ENCODE measurements at regions not wholly inside any gene's neighbourhood (a gene's known extent, or its start where the extent isn't known, plus 50 kb on each side); places are given as distances from the start of the nearest gene placed in this dataset.

GRCh38 chr3:95227092-95227491 lies 1164.2 kb downstream of the NSUN3 start:
- no peaks in the 10 kb centered on the region for H3K27me3 ChIP-seq
- in situ Hi-C loops (cut with MboI; ENCODE audit: low pct_ligation_motif_present in 1 of 4, low pct_unique_long_range_greater_than_20kb in 1 of 4, low sequenced_read_pairs in 3 of 4) (no loop called here), intact Hi-C loops (cut with DNase I; ENCODE audit: low total_unique reads) (no loop called here)
- H3K4me1 ChIP-seq, result no peaks in the 10 kb centered on the region
- no peak for DNase-seq
- 87 to 89% methylated on average over 3 to 4 of the region's 4 CpGs for WGBS, 2 donors (ENCODE audit: low coverage in 1 of 2)
- TF ChIP-seq POLR2AphosphoS5 (IDR thresholded peaks at IDR 0.05) (no peak), POLR2A (IDR thresholded peaks at IDR 0.05) (no peak), EP300 (IDR thresholded peaks at IDR 0.05; ENCODE audit: low read depth) (no peak)
- TF ChIP-seq, protein P1, sequence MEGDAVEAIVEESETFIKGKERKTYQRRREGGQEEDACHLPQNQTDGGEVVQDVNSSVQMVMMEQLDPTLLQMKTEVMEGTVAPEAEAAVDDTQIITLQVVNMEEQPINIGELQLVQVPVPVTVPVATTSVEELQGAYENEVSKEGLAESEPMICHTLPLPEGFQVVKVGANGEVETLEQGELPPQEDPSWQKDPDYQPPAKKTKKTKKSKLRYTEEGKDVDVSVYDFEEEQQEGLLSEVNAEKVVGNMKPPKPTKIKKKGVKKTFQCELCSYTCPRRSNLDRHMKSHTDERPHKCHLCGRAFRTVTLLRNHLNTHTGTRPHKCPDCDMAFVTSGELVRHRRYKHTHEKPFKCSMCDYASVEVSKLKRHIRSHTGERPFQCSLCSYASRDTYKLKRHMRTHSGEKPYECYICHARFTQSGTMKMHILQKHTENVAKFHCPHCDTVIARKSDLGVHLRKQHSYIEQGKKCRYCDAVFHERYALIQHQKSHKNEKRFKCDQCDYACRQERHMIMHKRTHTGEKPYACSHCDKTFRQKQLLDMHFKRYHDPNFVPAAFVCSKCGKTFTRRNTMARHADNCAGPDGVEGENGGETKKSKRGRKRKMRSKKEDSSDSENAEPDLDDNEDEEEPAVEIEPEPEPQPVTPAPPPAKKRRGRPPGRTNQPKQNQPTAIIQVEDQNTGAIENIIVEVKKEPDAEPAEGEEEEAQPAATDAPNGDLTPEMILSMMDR (IDR thresholded peaks at IDR 0.05), result no peak
- no peak overlapping the region for H3K27ac ChIP-seq
- H3K9me3 ChIP-seq, result peaks cover 0 to 4% of the 10 kb centered on the region in 2 donors
- H3K36me3 ChIP-seq, result no peaks in the 10 kb centered on the region
- no peak overlapping the region for H3K4me3 ChIP-seq

DNA sequence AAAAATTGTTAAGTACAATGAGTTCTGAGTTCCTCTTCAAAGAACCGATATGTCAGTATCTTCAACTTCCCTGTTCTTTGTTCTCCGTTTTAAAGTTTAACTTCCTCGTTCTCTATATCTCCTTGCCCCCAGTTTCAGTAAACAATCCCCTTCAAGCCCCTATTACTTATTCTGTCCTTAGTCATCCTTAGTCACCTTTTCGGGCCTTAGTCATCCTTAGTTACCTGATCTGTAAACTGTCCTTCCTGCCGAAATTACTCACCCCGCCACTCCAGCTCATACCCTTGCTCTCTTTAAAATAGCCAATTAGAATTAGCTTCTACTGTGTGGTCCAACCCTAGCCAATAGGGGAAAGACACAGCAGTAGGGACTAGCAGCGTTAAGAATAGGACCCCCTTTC lies 1165.6 kb downstream of the NSUN3 start:
- Histone ChIP-seq H3K4me1 (no peaks in the 10 kb centered on the region), H3K9me3 (peaks cover 0 to 4% of the 10 kb centered on the region in 2 donors), H3K27ac (no peak overlapping the region), H3K4me3 (no peak overlapping the region), H3K36me3 (no peaks in the 10 kb centered on the region), H3K27me3 (no peaks in the 10 kb centered on the region)
- no peak for DNase-seq
- intact Hi-C loops (cut with DNase I; ENCODE audit: low total_unique reads), result no loop called here
- in situ Hi-C loops (cut with MboI; ENCODE audit: low pct_ligation_motif_present in 1 of 4, low pct_unique_long_range_greater_than_20kb in 1 of 4, low sequenced_read_pairs in 3 of 4), result no loop called here
- no peak for TF ChIP-seq POLR2AphosphoS5 (IDR thresholded peaks at IDR 0.05)
- no peak for TF ChIP-seq EP300 (IDR thresholded peaks at IDR 0.05; ENCODE audit: low read depth)
- no peak for TF ChIP-seq POLR2A (IDR thresholded peaks at IDR 0.05)
- TF ChIP-seq, protein P1 (IDR thresholded peaks at IDR 0.05), result no peak
- 88 to 92% methylated on average over 7 of the region's 7 CpGs for WGBS, 2 donors (ENCODE audit: low coverage in 1 of 2)

- intact Hi-C loops (cut with DNase I; ENCODE audit: low total_unique reads), result no loop called here
Observed at GRCh38 chr3:95235916-95236315, 1173.1 kb downstream of the NSUN3 start.

GRCh38 chr3:95237783-95238182 lies 1174.9 kb downstream of the NSUN3 start:
- intact Hi-C loops (cut with DNase I; ENCODE audit: low total_unique reads) (no loop called here), in situ Hi-C loops (cut with MboI; ENCODE audit: low pct_ligation_motif_present in 1 of 4, low pct_unique_long_range_greater_than_20kb in 1 of 4, low sequenced_read_pairs in 3 of 4) (no loop called here)
- Histone ChIP-seq H3K36me3 (no peaks in the 10 kb centered on the region), H3K4me3 (no peak overlapping the region), H3K9me3 (no peaks in the 10 kb centered on the region), H3K27ac (no peak overlapping the region), H3K27me3 (no peaks in the 10 kb centered on the region), H3K4me1 (no peaks in the 10 kb centered on the region)
- DNase-seq, result no peak
- 45 to 80% methylated on average over 1 to 2 of the region's 2 CpGs for WGBS, 2 donors (ENCODE audit: low coverage in 1 of 2)
- TF ChIP-seq, protein P1 (IDR thresholded peaks at IDR 0.05), result no peak
- TF ChIP-seq EP300 (IDR thresholded peaks at IDR 0.05; ENCODE audit: low read depth), result no peak
- TF ChIP-seq POLR2A (IDR thresholded peaks at IDR 0.05), result no peak
- no peak for TF ChIP-seq POLR2AphosphoS5 (IDR thresholded peaks at IDR 0.05)

More at GRCh38 chr3:95235916-95236315, 1173.1 kb downstream of the NSUN3 start:
- in situ Hi-C loops (cut with MboI; ENCODE audit: low pct_ligation_motif_present in 1 of 4, low pct_unique_long_range_greater_than_20kb in 1 of 4, low sequenced_read_pairs in 3 of 4), result no loop called here
- DNase-seq, result no peak
- no peaks in the 10 kb centered on the region for H3K36me3 ChIP-seq
- H3K9me3 ChIP-seq, result no peaks in the 10 kb centered on the region
- H3K27ac ChIP-seq, result no peak overlapping the region
- H3K27me3 ChIP-seq, result no peaks in the 10 kb centered on the region
- TF ChIP-seq POLR2A (IDR thresholded peaks at IDR 0.05), result no peak
- TF ChIP-seq EP300 (IDR thresholded peaks at IDR 0.05; ENCODE audit: low read depth), result no peak
- TF ChIP-seq, protein P1 (IDR thresholded peaks at IDR 0.05), result no peak
- no peak for TF ChIP-seq POLR2AphosphoS5 (IDR thresholded peaks at IDR 0.05)
- no peaks in the 10 kb centered on the region for H3K4me1 ChIP-seq
- H3K4me3 ChIP-seq, result no peak overlapping the region

Data from transverse colon (tissue), 4 donors.